Liver (tissue), 3 donors: ENCODE measurements at regions not wholly inside any gene's neighbourhood (a gene's known extent, or its start where the extent isn't known, plus 50 kb on each side); places are given as distances from the start of the nearest gene placed in this dataset.

Experiments used
- EGR1 ChIP-seq, 2 donors: IDR thresholded peaks; 2 replicates each; pipeline ENCODE4 v1.6.1; 2016 to 2018; ENCODE audit warnings: antibody characterized with exemption in 2 of 2, low read depth in 2 of 2
- GABPA ChIP-seq, 2 donors: IDR thresholded peaks in 1 of 2; conservative IDR thresholded peaks in 1 of 2; 2 replicates each; pipeline ENCODE4 v1.6.1; 2016; ENCODE audit warnings: antibody characterized with exemption in 2 of 2, mild to moderate bottlenecking in 1 of 2, moderate library complexity in 1 of 2
- HNF4A ChIP-seq, 2 donors: conservative IDR thresholded peaks; 2 replicates each; pipeline ENCODE4 v1.6.1; 2016; ENCODE audit warnings: antibody characterized with exemption in 2 of 2, mild to moderate bottlenecking in 2 of 2
- HNF4G ChIP-seq: IDR thresholded peaks from 2 replicates; pipeline ENCODE4 v1.6.1; 2016; ENCODE audit warnings: antibody characterized with exemption
- JUND ChIP-seq, 2 donors: IDR thresholded peaks; 2 replicates each; pipeline ENCODE4 v1.6.1; 2016; ENCODE audit warnings: antibody characterized with exemption in 2 of 2
- MAX ChIP-seq: IDR thresholded peaks from 2 replicates; pipeline ENCODE4 v1.6.1; 2016; ENCODE audit warnings: antibody characterized with exemption
- RAD21 ChIP-seq, 2 donors: IDR thresholded peaks; 2 replicates each; pipeline ENCODE4 v1.6.1; 2016; ENCODE audit warnings: antibody characterized with exemption in 2 of 2, mild to moderate bottlenecking in 2 of 2
- TAF1 ChIP-seq: conservative IDR thresholded peaks from 2 replicates; pipeline ENCODE4 v1.6.1; 2016; ENCODE audit warnings: antibody characterized with exemption, mild to moderate bottlenecking
- YY1 ChIP-seq: IDR thresholded peaks from 2 replicates; pipeline ENCODE4 v1.6.1; 2016; ENCODE audit warnings: antibody characterized with exemption, mild to moderate bottlenecking
- ZBTB33 ChIP-seq: IDR thresholded peaks from 2 replicates; pipeline ENCODE4 v1.6.1; 2016; ENCODE audit warnings: antibody characterized with exemption
- TF ChIP-seq, protein P1 (sequence below): fragments of 150-350 bp; IDR thresholded peaks from 2 replicates; pipeline ENCODE4 v1.5.1; 2017; ENCODE audit warnings: improper control_type of control experiment, low read depth, low read length; ENCODE audit not compliant: missing input control
- TF ChIP-seq, protein P2 (sequence below): IDR thresholded peaks from 2 replicates; pipeline ENCODE4 v1.6.1; 2016; ENCODE audit warnings: antibody characterized with exemption, mild to moderate bottlenecking
- donor health status: healthy.
- donor health status: healthy.

GRCh38 chr4:53931461-53931961, 132.9 kb downstream of the CHIC2 start:
- TF ChIP-seq, protein P1, sequence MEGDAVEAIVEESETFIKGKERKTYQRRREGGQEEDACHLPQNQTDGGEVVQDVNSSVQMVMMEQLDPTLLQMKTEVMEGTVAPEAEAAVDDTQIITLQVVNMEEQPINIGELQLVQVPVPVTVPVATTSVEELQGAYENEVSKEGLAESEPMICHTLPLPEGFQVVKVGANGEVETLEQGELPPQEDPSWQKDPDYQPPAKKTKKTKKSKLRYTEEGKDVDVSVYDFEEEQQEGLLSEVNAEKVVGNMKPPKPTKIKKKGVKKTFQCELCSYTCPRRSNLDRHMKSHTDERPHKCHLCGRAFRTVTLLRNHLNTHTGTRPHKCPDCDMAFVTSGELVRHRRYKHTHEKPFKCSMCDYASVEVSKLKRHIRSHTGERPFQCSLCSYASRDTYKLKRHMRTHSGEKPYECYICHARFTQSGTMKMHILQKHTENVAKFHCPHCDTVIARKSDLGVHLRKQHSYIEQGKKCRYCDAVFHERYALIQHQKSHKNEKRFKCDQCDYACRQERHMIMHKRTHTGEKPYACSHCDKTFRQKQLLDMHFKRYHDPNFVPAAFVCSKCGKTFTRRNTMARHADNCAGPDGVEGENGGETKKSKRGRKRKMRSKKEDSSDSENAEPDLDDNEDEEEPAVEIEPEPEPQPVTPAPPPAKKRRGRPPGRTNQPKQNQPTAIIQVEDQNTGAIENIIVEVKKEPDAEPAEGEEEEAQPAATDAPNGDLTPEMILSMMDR: no peak
- TF ChIP-seq HNF4G (no peak), MAX (no peak), ZBTB33 (no peak), YY1 (no peak), EGR1 (IDR thresholded peaks at IDR 0.05; ENCODE audit: low read depth in 2 of 2) (no peak), HNF4A (conservative IDR thresholded peaks at IDR 0.05) (no peak), GABPA (IDR thresholded peaks at IDR 0.05 in 1 of 2, conservative IDR thresholded peaks at IDR 0.05 in 1 of 2) (no peak), RAD21 (IDR thresholded peaks at IDR 0.05) (no peak), JUND (IDR thresholded peaks at IDR 0.05) (no peak), TAF1 (no peak)
- TF ChIP-seq, protein P2, sequence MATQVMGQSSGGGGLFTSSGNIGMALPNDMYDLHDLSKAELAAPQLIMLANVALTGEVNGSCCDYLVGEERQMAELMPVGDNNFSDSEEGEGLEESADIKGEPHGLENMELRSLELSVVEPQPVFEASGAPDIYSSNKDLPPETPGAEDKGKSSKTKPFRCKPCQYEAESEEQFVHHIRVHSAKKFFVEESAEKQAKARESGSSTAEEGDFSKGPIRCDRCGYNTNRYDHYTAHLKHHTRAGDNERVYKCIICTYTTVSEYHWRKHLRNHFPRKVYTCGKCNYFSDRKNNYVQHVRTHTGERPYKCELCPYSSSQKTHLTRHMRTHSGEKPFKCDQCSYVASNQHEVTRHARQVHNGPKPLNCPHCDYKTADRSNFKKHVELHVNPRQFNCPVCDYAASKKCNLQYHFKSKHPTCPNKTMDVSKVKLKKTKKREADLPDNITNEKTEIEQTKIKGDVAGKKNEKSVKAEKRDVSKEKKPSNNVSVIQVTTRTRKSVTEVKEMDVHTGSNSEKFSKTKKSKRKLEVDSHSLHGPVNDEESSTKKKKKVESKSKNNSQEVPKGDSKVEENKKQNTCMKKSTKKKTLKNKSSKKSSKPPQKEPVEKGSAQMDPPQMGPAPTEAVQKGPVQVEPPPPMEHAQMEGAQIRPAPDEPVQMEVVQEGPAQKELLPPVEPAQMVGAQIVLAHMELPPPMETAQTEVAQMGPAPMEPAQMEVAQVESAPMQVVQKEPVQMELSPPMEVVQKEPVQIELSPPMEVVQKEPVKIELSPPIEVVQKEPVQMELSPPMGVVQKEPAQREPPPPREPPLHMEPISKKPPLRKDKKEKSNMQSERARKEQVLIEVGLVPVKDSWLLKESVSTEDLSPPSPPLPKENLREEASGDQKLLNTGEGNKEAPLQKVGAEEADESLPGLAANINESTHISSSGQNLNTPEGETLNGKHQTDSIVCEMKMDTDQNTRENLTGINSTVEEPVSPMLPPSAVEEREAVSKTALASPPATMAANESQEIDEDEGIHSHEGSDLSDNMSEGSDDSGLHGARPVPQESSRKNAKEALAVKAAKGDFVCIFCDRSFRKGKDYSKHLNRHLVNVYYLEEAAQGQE: no peak
